ENCODE measurements at regions not wholly inside any gene's neighbourhood (a gene's known extent, or its start where the extent isn't known, plus 50 kb on each side); places are given as distances from the start of the nearest gene placed in this dataset.

DNA sequence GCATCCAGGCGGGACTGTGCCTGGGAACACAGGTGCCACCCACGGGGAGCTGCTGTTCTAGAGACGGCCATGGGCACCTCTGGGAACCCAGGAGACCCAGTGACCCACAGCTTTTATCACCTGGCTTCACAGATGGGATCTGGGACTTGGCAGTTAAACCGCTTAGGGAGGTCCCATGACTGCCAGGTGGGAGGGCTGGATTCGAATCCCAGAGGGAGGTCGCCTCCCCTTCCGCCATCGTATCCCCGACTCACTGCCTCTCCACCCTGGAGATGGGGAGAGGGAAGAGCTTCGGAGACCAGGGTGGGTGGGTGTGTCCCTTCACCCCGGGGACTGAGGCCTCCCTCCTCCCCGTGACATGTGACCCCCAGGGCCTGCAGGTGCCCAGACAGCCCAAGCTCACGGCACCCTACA lies 169.4 kb downstream of the RTP5 start:
- TF ChIP-seq EZH2 (IDR thresholded peaks at IDR 0.05; ENCODE audit: low read depth, low read length, severe bottlenecking) = no peak
- TF ChIP-seq, protein P1, sequence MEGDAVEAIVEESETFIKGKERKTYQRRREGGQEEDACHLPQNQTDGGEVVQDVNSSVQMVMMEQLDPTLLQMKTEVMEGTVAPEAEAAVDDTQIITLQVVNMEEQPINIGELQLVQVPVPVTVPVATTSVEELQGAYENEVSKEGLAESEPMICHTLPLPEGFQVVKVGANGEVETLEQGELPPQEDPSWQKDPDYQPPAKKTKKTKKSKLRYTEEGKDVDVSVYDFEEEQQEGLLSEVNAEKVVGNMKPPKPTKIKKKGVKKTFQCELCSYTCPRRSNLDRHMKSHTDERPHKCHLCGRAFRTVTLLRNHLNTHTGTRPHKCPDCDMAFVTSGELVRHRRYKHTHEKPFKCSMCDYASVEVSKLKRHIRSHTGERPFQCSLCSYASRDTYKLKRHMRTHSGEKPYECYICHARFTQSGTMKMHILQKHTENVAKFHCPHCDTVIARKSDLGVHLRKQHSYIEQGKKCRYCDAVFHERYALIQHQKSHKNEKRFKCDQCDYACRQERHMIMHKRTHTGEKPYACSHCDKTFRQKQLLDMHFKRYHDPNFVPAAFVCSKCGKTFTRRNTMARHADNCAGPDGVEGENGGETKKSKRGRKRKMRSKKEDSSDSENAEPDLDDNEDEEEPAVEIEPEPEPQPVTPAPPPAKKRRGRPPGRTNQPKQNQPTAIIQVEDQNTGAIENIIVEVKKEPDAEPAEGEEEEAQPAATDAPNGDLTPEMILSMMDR (IDR thresholded peaks at IDR 0.05; ENCODE audit: control extremely low read depth in 1 of 3, insufficient read depth in 1 of 3, low read depth in 1 of 3, low read length in 3 of 3) = no peak
- no peak for TF ChIP-seq SUZ12 (IDR thresholded peaks at IDR 0.05; ENCODE audit: low read length)

Data from H1 (cell line).